Tibial nerve (tissue), 4 donors: ENCODE measurements at regions not wholly inside any gene's neighbourhood (a gene's known extent, or its start where the extent isn't known, plus 50 kb on each side); places are given as distances from the start of the nearest gene placed in this dataset.

ENCODE experiments used
- DNase-seq, 2 donors: peaks; one replicate each; pipeline ENCODE4 v3.0.0-alpha.2; 2019; ENCODE audit warnings: low spot score in 2 of 2
- H3K27ac ChIP-seq, 4 donors: fragments of 200-600 bp; sonication (generic) in 3 of 4; one replicate each; pipeline ENCODE4 v1.5.1; 2017 to 2019; ENCODE audit warnings: mild to moderate bottlenecking in 1 of 4
- H3K27me3 ChIP-seq, 2 donors: fragments of 200-600 bp; sonication (generic) in 1 of 2; one replicate each; pipeline versions ENCODE4 v1.5.1 to v1.6.0; 2017 to 2019
- H3K36me3 ChIP-seq, 3 donors: fragments of 200-600 bp; sonication (generic); one replicate each; pipeline ENCODE4 v1.5.1; 2018 to 2019
- H3K4me1 ChIP-seq, 4 donors: fragments of 200-600 bp; sonication (generic) in 3 of 4; one replicate each; pipeline ENCODE4 v1.5.1; 2017 to 2019
- H3K4me3 ChIP-seq, 4 donors: fragments of 200-600 bp; sonication (generic) in 3 of 4; one replicate each; pipeline ENCODE4 v1.5.1; 2017 to 2019; ENCODE audit warnings: mild to moderate bottlenecking in 1 of 4, moderate library complexity in 1 of 4
- H3K9me3 ChIP-seq, 4 donors: fragments of 200-600 bp; sonication (generic) in 3 of 4; one replicate each; pipeline ENCODE4 v1.5.1; 2017 to 2019
- CTCF ChIP-seq, 5 experiments: fragments of 200-600 bp in 3 of 5; fragments of 450-650 bp in 2 of 5; sonication (generic) in 3 of 5; IDR thresholded peaks; one replicate each; pipeline ENCODE4 v1.5.1; 2016 to 2019; ENCODE audit warnings: antibody characterized with exemption in 5 of 5, mild to moderate bottlenecking in 3 of 5, moderate library complexity in 2 of 5
- EP300 ChIP-seq, 2 donors: sonication (generic); formaldehyde crosslinking; IDR thresholded peaks; one replicate each; pipeline ENCODE4 v1.6.1; 2017; ENCODE audit warnings: antibody characterized with exemption in 2 of 2, mild to moderate bottlenecking in 1 of 2
- POLR2A ChIP-seq, 2 donors: fragments of 450-650 bp; IDR thresholded peaks; one replicate each; pipeline ENCODE4 v1.6.1; 2017; ENCODE audit warnings: antibody characterized with exemption in 2 of 2, mild to moderate bottlenecking in 2 of 2, moderate library complexity in 2 of 2
- WGBS, 2 donors: methylation state at CpG; one replicate each; pipeline ENCODE4 v1.1.5; 2018; 5-methylcytosine and 5-hydroxymethylcytosine counted together

DNA sequence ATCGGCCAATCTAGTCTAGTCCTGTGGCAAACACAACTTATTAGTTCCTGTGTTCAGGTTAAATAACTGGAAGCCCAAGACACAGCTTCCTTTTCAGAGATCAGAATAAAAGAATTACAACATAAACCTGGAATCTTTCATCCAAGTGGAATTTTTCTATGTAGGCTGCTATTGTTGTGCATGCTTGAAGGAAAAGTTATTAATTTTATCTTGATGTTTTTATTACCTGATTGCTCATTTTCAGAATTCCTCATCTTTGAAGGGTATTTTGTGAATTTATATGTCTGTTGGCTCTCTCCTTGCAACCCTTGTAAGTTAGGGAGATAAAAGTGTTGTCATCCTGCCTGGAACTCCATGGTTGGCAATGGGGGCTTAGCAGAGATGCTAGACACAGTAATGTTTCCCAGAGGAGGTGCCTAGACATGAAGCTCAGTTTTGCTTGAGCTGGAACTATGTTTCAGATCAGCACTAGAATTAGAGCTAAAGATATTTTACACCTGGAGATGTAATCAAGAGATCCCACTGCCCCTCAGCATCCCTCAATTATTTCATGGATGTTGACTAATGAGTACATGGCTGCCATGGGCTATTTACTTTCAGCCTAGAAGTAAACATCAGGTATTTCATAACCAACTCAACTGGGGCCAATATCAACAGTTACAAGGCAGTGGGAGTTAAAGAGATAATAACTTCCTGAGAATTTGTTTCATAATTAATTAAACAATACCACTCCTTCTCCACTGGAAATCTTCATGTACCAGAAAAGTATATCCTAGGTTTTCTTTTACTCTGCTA lies 367.0 kb upstream of the MARCKS start:
- TF ChIP-seq EP300 (IDR thresholded peaks at IDR 0.05) = no peak
- no peak for TF ChIP-seq CTCF (IDR thresholded peaks at IDR 0.05)
- no peak for TF ChIP-seq POLR2A (IDR thresholded peaks at IDR 0.05)
- no peaks in the 10 kb centered on the region for H3K36me3 ChIP-seq
- H3K27ac ChIP-seq = no peak overlapping the region

GRCh38 chr6:113491376-113491775 lies 365.8 kb upstream of the MARCKS start:
- no peak overlapping the region for H3K4me3 ChIP-seq
- H3K4me1 ChIP-seq = no peaks in the 10 kb centered on the region
- no peaks in the 10 kb centered on the region for H3K9me3 ChIP-seq
- no peaks in the 10 kb centered on the region for H3K27me3 ChIP-seq
- DNase-seq = no peak
- H3K27ac ChIP-seq = no peak overlapping the region
- 79 to 84% methylated on average over 3 of the region's 3 CpGs for WGBS, 2 donors
- H3K36me3 ChIP-seq = no peaks in the 10 kb centered on the region
- TF ChIP-seq EP300 (IDR thresholded peaks at IDR 0.05) (no peak), POLR2A (IDR thresholded peaks at IDR 0.05) (no peak), CTCF (IDR thresholded peaks at IDR 0.05) (no peak)

More for the DNA sequence above, 367.0 kb upstream of the MARCKS start:
- Histone ChIP-seq H3K4me1 (no peaks in the 10 kb centered on the region), H3K4me3 (no peak overlapping the region), H3K27me3 (no peaks in the 10 kb centered on the region), H3K9me3 (no peaks in the 10 kb centered on the region)
- DNase-seq = no peak
- WGBS, 2 donors = 84 to 86% methylated on average over 1 of the region's 1 CpG

GRCh38 chr6:113493991-113494390 lies 363.2 kb upstream of the MARCKS start:
- DNase-seq = no peak
- Histone ChIP-seq H3K36me3 (no peaks in the 10 kb centered on the region), H3K4me3 (no peak overlapping the region), H3K9me3 (no peaks in the 10 kb centered on the region), H3K27ac (no peak overlapping the region), H3K27me3 (no peaks in the 10 kb centered on the region), H3K4me1 (no peaks in the 10 kb centered on the region)
- TF ChIP-seq POLR2A (IDR thresholded peaks at IDR 0.05) (no peak), CTCF (IDR thresholded peaks at IDR 0.05) (no peak), EP300 (IDR thresholded peaks at IDR 0.05) (no peak)
- WGBS, 2 donors = 91 to 96% methylated on average over 2 of the region's 2 CpGs

GRCh38 chr6:113495521-113495920 lies 361.6 kb upstream of the MARCKS start:
- Histone ChIP-seq H3K9me3 (no peaks in the 10 kb centered on the region), H3K4me3 (no peak overlapping the region), H3K4me1 (no peaks in the 10 kb centered on the region), H3K27me3 (no peaks in the 10 kb centered on the region), H3K27ac (no peak overlapping the region), H3K36me3 (no peaks in the 10 kb centered on the region)
- no peak for DNase-seq
- 81 to 86% methylated on average over 1 of the region's 1 CpG for WGBS, 2 donors
- no peak for TF ChIP-seq POLR2A (IDR thresholded peaks at IDR 0.05)
- no peak for TF ChIP-seq EP300 (IDR thresholded peaks at IDR 0.05)
- no peak for TF ChIP-seq CTCF (IDR thresholded peaks at IDR 0.05)

GRCh38 chr6:113496166-113496565 lies 361.0 kb upstream of the MARCKS start:
- WGBS, 2 donors = 47% methylated on average over 4 of the region's 4 CpGs

More at GRCh38 chr6:113496166-113496565, 361.0 kb upstream of the MARCKS start:
- Histone ChIP-seq H3K27ac (no peak overlapping the region), H3K4me1 (no peaks in the 10 kb centered on the region), H3K27me3 (no peaks in the 10 kb centered on the region), H3K4me3 (no peak overlapping the region), H3K36me3 (no peaks in the 10 kb centered on the region), H3K9me3 (no peaks in the 10 kb centered on the region)
- no peak for DNase-seq
- TF ChIP-seq EP300 (IDR thresholded peaks at IDR 0.05) = no peak
- TF ChIP-seq POLR2A (IDR thresholded peaks at IDR 0.05) = no peak
- no peak for TF ChIP-seq CTCF (IDR thresholded peaks at IDR 0.05)
